Activated naive CD8-positive, alpha-beta T cell treated with anti-CD3 and anti-CD28 coated beads, Interleukin-2, amount 50 U/mL, for 24 hours (primary cell): ENCODE measurements at regions not wholly inside any gene's neighbourhood (a gene's known extent, or its start where the extent isn't known, plus 50 kb on each side); places are given as distances from the start of the nearest gene placed in this dataset.

Source experiments
- ATAC-seq: fragments of 150-1000 bp; cut with Tn5 transposase; one replicate; pipeline ENCODE4 v1.10.0; 2021
- DNase-seq: peaks from one replicate; pipeline ENCODE4 v3.0.0; 2021
- H3K27ac Mint-ChIP-seq: one replicate; pipeline ENCODE4 v1.8.0; 2021; ENCODE audit warnings: mild to moderate bottlenecking, mixed read lengths
- H3K27me3 Mint-ChIP-seq: one replicate; pipeline ENCODE4 v1.8.0; 2021; ENCODE audit warnings: mixed read lengths
- H3K36me3 Mint-ChIP-seq: one replicate; pipeline ENCODE4 v1.8.0; 2021; ENCODE audit warnings: low read depth, mixed read lengths
- H3K4me1 Mint-ChIP-seq: one replicate; pipeline ENCODE4 v1.8.0; 2021; ENCODE audit warnings: mixed read lengths
- H3K4me3 Mint-ChIP-seq: one replicate; pipeline ENCODE4 v1.8.0; 2021; ENCODE audit warnings: mild to moderate bottlenecking, moderate library complexity, mixed read lengths
- H3K9me3 Mint-ChIP-seq: one replicate; pipeline ENCODE4 v1.8.0; 2021; ENCODE audit warnings: mixed read lengths

- no peak overlapping the region for H3K27ac Mint-ChIP-seq
- peaks cover 10% of the 10 kb centered on the region for H3K27me3 Mint-ChIP-seq
- no peak overlapping the region for H3K4me3 Mint-ChIP-seq
- H3K36me3 Mint-ChIP-seq = no peaks in the 10 kb centered on the region
- no peaks in the 10 kb centered on the region for H3K4me1 Mint-ChIP-seq
- DNase-seq (no peak), ATAC-seq (no peak)
- H3K9me3 Mint-ChIP-seq = no peaks in the 10 kb centered on the region
Observed at GRCh38 chr6:12472601-12473038, 182.5 kb downstream of the EDN1 start.

- DNase-seq = no peak
- H3K4me1 Mint-ChIP-seq = no peaks in the 10 kb centered on the region
- ATAC-seq = no peak
- H3K27ac Mint-ChIP-seq = no peak overlapping the region
- H3K4me3 Mint-ChIP-seq = no peak overlapping the region
- no peaks in the 10 kb centered on the region for H3K9me3 Mint-ChIP-seq
- H3K27me3 Mint-ChIP-seq = peaks cover 10% of the 10 kb centered on the region
- no peaks in the 10 kb centered on the region for H3K36me3 Mint-ChIP-seq
Observed at GRCh38 chr6:12473494-12473893, 183.3 kb downstream of the EDN1 start.

GRCh38 chr6:12474167-12475140 lies 184.3 kb downstream of the EDN1 start:
- H3K9me3 Mint-ChIP-seq = no peaks in the 10 kb centered on the region
- H3K27me3 Mint-ChIP-seq = peaks cover 7% of the 10 kb centered on the region
- DNase-seq (no peak), ATAC-seq (no peak)
- H3K4me1 Mint-ChIP-seq = no peaks in the 10 kb centered on the region
- no peak overlapping the region for H3K4me3 Mint-ChIP-seq
- no peaks in the 10 kb centered on the region for H3K36me3 Mint-ChIP-seq
- no peak overlapping the region for H3K27ac Mint-ChIP-seq

GRCh38 chr6:12476484-12476883 lies 186.3 kb downstream of the EDN1 start:
- ATAC-seq = no peak
- Mint-ChIP-seq H3K4me3 (no peak overlapping the region), H3K36me3 (no peaks in the 10 kb centered on the region), H3K27ac (no peak overlapping the region), H3K9me3 (no peaks in the 10 kb centered on the region), H3K4me1 (no peaks in the 10 kb centered on the region), H3K27me3 (peaks cover 7% of the 10 kb centered on the region)
- DNase-seq = no peak

- no peak overlapping the region for H3K27ac Mint-ChIP-seq
- peaks cover 2% of the 10 kb centered on the region for H3K27me3 Mint-ChIP-seq
- no peak overlapping the region for H3K4me3 Mint-ChIP-seq
Observed at GRCh38 chr6:12477616-12478015, 187.5 kb downstream of the EDN1 start.

GRCh38 chr6:12478921-12479320 lies 188.8 kb downstream of the EDN1 start:
- Mint-ChIP-seq H3K27me3 (peaks cover 2% of the 10 kb centered on the region), H3K4me1 (peaks cover 11% of the 10 kb centered on the region), H3K4me3 (no peak overlapping the region), H3K9me3 (no peaks in the 10 kb centered on the region), H3K36me3 (no peaks in the 10 kb centered on the region), H3K27ac (no peak overlapping the region)
- DNase-seq (no peak), ATAC-seq (no peak)

More at GRCh38 chr6:12477616-12478015, 187.5 kb downstream of the EDN1 start:
- H3K36me3 Mint-ChIP-seq = no peaks in the 10 kb centered on the region
- H3K4me1 Mint-ChIP-seq = peaks cover under 1% of the 10 kb centered on the region
- DNase-seq (no peak), ATAC-seq (no peak)
- no peaks in the 10 kb centered on the region for H3K9me3 Mint-ChIP-seq

- peaks cover 12% of the 10 kb centered on the region for H3K4me1 Mint-ChIP-seq
- H3K9me3 Mint-ChIP-seq = no peaks in the 10 kb centered on the region
- H3K27me3 Mint-ChIP-seq = peaks cover 2% of the 10 kb centered on the region
- no peak overlapping the region for H3K4me3 Mint-ChIP-seq
- ATAC-seq (no peak), DNase-seq (no peak)
- no peak overlapping the region for H3K27ac Mint-ChIP-seq
- no peaks in the 10 kb centered on the region for H3K36me3 Mint-ChIP-seq
Observed at GRCh38 chr6:12479451-12479850, 189.3 kb downstream of the EDN1 start.

GRCh38 chr6:12479881-12480280 lies 189.7 kb downstream of the EDN1 start:
- Mint-ChIP-seq H3K27me3 (peaks cover 2% of the 10 kb centered on the region), H3K9me3 (no peaks in the 10 kb centered on the region), H3K4me1 (peaks cover 12% of the 10 kb centered on the region), H3K27ac (no peak overlapping the region), H3K36me3 (no peaks in the 10 kb centered on the region), H3K4me3 (no peak overlapping the region)
- ATAC-seq (no peak), DNase-seq (no peak)

- Mint-ChIP-seq H3K4me3 (no peak overlapping the region), H3K27ac (no peak overlapping the region), H3K27me3 (no peaks in the 10 kb centered on the region), H3K36me3 (no peaks in the 10 kb centered on the region), H3K4me1 (peaks cover 12% of the 10 kb centered on the region), H3K9me3 (no peaks in the 10 kb centered on the region)
- ATAC-seq (no peak), DNase-seq (no peak)
Observed at GRCh38 chr6:12480379-12480778, 190.2 kb downstream of the EDN1 start.

GRCh38 chr6:12481292-12481691 lies 191.1 kb downstream of the EDN1 start:
- Mint-ChIP-seq H3K36me3 (no peaks in the 10 kb centered on the region), H3K4me3 (no peak overlapping the region), H3K27me3 (no peaks in the 10 kb centered on the region), H3K4me1 (peaks cover 12% of the 10 kb centered on the region), H3K27ac (no peak overlapping the region), H3K9me3 (no peaks in the 10 kb centered on the region)
- ATAC-seq (no peak), DNase-seq (no peak)

- ATAC-seq (no peak), DNase-seq (no peak)
- Mint-ChIP-seq H3K4me3 (no peak overlapping the region), H3K27me3 (no peaks in the 10 kb centered on the region), H3K36me3 (no peaks in the 10 kb centered on the region), H3K9me3 (no peaks in the 10 kb centered on the region), H3K4me1 (peaks cover 12% of the 10 kb centered on the region), H3K27ac (no peak overlapping the region)
Observed at GRCh38 chr6:12481850-12482249, 191.7 kb downstream of the EDN1 start.

- no peak for ATAC-seq
- Mint-ChIP-seq H3K36me3 (no peaks in the 10 kb centered on the region), H3K4me3 (no peak overlapping the region), H3K27ac (no peak overlapping the region), H3K4me1 (peaks cover 12% of the 10 kb centered on the region), H3K27me3 (no peaks in the 10 kb centered on the region), H3K9me3 (no peaks in the 10 kb centered on the region)
- no peak for DNase-seq
Observed at GRCh38 chr6:12482386-12483375, 192.5 kb downstream of the EDN1 start.

GRCh38 chr6:12483712-12484111 lies 193.6 kb downstream of the EDN1 start:
- H3K4me1 Mint-ChIP-seq = peaks cover 12% of the 10 kb centered on the region
- no peaks in the 10 kb centered on the region for H3K9me3 Mint-ChIP-seq
- peak; percentile 5 for DNase-seq
- ATAC-seq = peak; percentile 80
- H3K36me3 Mint-ChIP-seq = no peaks in the 10 kb centered on the region
- no peak overlapping the region for H3K27ac Mint-ChIP-seq
- peak overlapping the region; percentile 48 for H3K4me3 Mint-ChIP-seq
- no peaks in the 10 kb centered on the region for H3K27me3 Mint-ChIP-seq

GRCh38 chr6:12484519-12484918 lies 194.4 kb downstream of the EDN1 start:
- Mint-ChIP-seq H3K27me3 (no peaks in the 10 kb centered on the region), H3K36me3 (no peaks in the 10 kb centered on the region), H3K27ac (no peak overlapping the region), H3K4me1 (peaks cover 12% of the 10 kb centered on the region), H3K9me3 (no peaks in the 10 kb centered on the region), H3K4me3 (no peak overlapping the region)
- ATAC-seq (no peak), DNase-seq (no peak)
